ENCODE measurements at regions not wholly inside any gene's neighbourhood (a gene's known extent, or its start where the extent isn't known, plus 50 kb on each side); places are given as distances from the start of the nearest gene placed in this dataset. TPM values are rescaled to one million over a fixed set of nuclear protein-coding genes. Genes with fewer than 3 reads are reported as not detected.

- FAIRE-seq: no peak
Measured at GRCh38 chr14:29521526-29522137, 406.0 kb downstream of the PRKD1 start.

More at GRCh38 chr14:29521526-29522137, 406.0 kb downstream of the PRKD1 start:
- Histone ChIP-seq H3K27me3 (ENCODE audit: control insufficient read depth in 2 of 2, insufficient read depth in 2 of 2, low read length in 2 of 2) (no peaks in the 10 kb centered on the region), H3K9ac (ENCODE audit: insufficient read depth in 1 of 2, low read depth in 2 of 2, low read length in 2 of 2) (no peak overlapping the region), H4K20me1 (replicated peaks; ENCODE audit: control insufficient read depth, insufficient read depth, low read length) (no peaks in the 10 kb centered on the region), H3K36me3 (ENCODE audit: control insufficient read depth, insufficient read depth, low read length) (no peaks in the 10 kb centered on the region), H3K79me2 (ENCODE audit: control insufficient read depth, insufficient read depth, low read length) (no peaks in the 10 kb centered on the region), H3K4me3 (no peak overlapping the region), H3K27ac (ENCODE audit: extremely low read depth, low read depth, low read length) (no peak overlapping the region), H2AFZ (ENCODE audit: low read depth, low read length) (no peak overlapping the region), H3K4me1 (replicated peaks in 1 of 2; ENCODE audit: control insufficient read depth in 2 of 2, insufficient read depth in 2 of 2, low read length in 2 of 2) (no peaks in the 10 kb centered on the region), H3K9me1 (ENCODE audit: control insufficient read depth, insufficient read depth, low read length) (no peaks in the 10 kb centered on the region), H3K4me2 (ENCODE audit: insufficient read depth, low read length) (no peak overlapping the region), H3K9me3 (replicated peaks; ENCODE audit: control insufficient read depth, insufficient read depth, low read depth, low read length) (no peaks in the 10 kb centered on the region)
- 0% methylated on average over 2 of the region's 2 CpGs for WGBS (ENCODE audit: insufficient coverage, low coverage, missing lambda C conversion rate)
- in situ Hi-C loops (cut with MboI) (no loop called here), intact Hi-C loops (cut with micrococcal nuclease) (no loop called here)
- ChIA-PET CTCF (ENCODE audit: low intra/inter-chr PET ratio) (no interaction called here), POLR2A (no interaction called here)
- BruUV-seq (replicated peaks): no TSS peak
- TF ChIP-seq RAD21 (CRISPR knock-in tag; conservative IDR thresholded peaks at IDR 0.05 in 1 of 2, IDR thresholded peaks at IDR 0.05 in 1 of 2) (peak in 1 of 2 experiments; percentile 32; a peak in 2 of 4 replicates), CTCF (IDR thresholded peaks at IDR 0.05 in 2 of 3, conservative IDR thresholded peaks at IDR 0.05 in 1 of 3; ENCODE audit: insufficient read depth in 2 of 3, low read depth in 1 of 3, low read length in 3 of 3) (peak; percentile 13 to 29 (median 28); a peak in 2 of 6 replicates), STAT5B (CRISPR knock-in tag; IDR thresholded peaks at IDR 0.05) (no peak)
- ATAC-seq (no peak), DNase-seq (ENCODE audit: extremely low read depth in 1 of 4, low spot score in 3 of 4) (peak in 1 of 4 experiments; percentile 15)

Small RNAs in the stretch of these regions (small RNA-seq; reads per million reads assigned to genes)
- gene RF00019: not detected
- gene RNU11-5P: not detected
- not detected for gene RNU6-864P
